ENCODE measurements at regions not wholly inside any gene's neighbourhood (a gene's known extent, or its start where the extent isn't known, plus 50 kb on each side); places are given as distances from the start of the nearest gene placed in this dataset.

GRCh38 chr15:69996321-69997160, 101.2 kb downstream of the TLE3 start:
- ATAC-seq = no peak

- peak; percentile 85 for ATAC-seq
Observed at GRCh38 chr15:69997161-69997485, 100.6 kb downstream of the TLE3 start.
